Hematopoietic multipotent progenitor cell treated with erythropoietin and hydrocortisone succinate and interleukin-3 and kit ligand, for 15 days (in vitro differentiated cells): ENCODE measurements at regions not wholly inside any gene's neighbourhood (a gene's known extent, or its start where the extent isn't known, plus 50 kb on each side); places are given as distances from the start of the nearest gene placed in this dataset.
"Not testable (repeated sequence)": the region's sequence is repeated elsewhere in the genome, so short reads cannot be mapped to it uniquely, and the experiment has no call there.

ENCODE experiments used
- DNase-seq: peaks from one replicate; pipeline ENCODE4 v3.0.0-alpha.2; 2015; ENCODE audit warnings: low spot score

- no peak for DNase-seq
These were observed 419.0 kb downstream of the DSC3 start for GRCh38 chr18:30623401-30624065.

- DNase-seq: no peak
These were observed 419.9 kb downstream of the DSC3 start for GRCh38 chr18:30622635-30623034.

GRCh38 chr18:30622104-30622503, 420.4 kb downstream of the DSC3 start:
- DNase-seq: no peak

DNA sequence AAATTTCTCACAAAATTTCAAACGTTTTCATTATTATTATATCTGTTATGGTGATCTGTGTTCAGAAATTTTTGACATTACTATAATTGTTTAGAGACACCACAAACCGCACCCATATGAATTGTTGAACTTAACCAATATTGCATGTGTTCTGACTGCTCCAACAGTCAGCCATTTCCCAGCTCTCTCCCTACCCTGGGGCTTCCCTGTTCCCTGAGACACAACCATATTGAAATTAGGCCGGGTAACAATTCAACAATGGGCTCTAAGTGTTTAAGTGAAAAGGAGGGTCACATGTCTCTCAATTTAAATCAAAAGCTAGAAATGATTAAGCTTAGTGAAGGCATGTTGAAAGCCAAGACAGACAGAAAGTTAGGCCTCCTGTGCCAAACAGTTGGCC, 424.0 kb downstream of the DSC3 start:
- DNase-seq: no peak

- DNase-seq: no peak
These were observed 426.1 kb downstream of the DSC3 start for GRCh38 chr18:30616414-30616813.

DNA sequence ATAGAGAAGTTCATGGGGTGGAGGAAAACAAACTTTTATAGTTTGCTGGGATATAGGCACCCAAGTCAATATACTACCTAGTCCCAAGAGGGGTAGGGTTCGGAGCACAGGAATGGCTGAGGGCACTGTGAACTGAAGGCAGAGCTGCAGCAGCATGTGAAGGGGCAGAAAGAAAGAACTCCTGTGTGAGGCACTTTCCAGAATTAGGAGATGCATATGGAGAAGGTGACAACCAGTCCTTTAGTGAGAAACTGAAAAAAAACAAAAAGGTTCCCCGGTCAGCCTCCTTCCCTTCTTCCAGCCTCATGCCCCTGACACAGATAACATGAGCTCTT, 429.1 kb downstream of the DSC3 start:
- no peak for DNase-seq

DNA sequence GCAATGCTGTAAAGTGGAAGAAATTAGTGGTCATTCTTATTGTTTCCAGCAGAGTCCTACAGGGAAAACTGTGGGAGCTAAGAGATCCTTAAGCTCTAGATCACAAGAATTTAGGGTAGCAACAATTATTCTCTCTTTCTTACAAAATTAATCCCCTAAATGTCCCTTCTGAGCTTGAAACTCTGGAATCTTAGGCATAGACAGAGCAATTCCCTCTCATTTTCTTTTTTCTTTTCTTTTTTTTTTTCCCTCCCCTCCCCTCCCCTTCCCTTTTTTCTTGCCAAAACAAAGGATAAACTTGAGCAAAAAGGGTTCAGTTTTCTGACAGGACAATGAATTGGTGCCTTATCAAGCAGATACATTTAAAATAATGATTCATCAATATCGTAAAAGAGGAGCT, 441.0 kb downstream of the DSC3 start:
- no peak for DNase-seq

GRCh38 chr18:30597202-30597601, 445.3 kb downstream of the DSC3 start:
- DNase-seq: no peak

GRCh38 chr18:30596635-30597034, 445.9 kb downstream of the DSC3 start:
- DNase-seq: no peak

- DNase-seq: no peak
These were observed 446.6 kb downstream of the DSC3 start for GRCh38 chr18:30595942-30596341.

DNA sequence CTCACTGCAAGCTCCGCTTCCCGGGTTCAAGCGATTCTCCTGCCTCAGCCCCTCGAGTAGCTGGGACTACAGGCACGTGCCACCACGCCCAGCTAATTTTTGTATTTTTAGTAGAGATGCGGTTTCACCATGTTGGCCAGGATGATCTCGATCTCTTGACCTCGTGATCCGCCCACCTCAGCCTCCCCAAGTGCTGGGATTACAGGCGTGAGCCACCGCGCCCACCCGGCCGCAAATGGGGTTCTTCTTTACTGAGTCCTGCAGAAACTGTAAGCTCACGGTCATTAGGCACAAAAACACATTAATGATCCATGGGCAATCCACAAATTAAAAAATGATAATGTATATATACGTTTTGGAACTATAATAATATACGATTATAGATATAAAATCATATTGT, 447.6 kb downstream of the DSC3 start:
- not testable (repeated sequence) for DNase-seq

GRCh38 chr18:30591462-30591861, 451.1 kb downstream of the DSC3 start:
- no peak for DNase-seq

DNA sequence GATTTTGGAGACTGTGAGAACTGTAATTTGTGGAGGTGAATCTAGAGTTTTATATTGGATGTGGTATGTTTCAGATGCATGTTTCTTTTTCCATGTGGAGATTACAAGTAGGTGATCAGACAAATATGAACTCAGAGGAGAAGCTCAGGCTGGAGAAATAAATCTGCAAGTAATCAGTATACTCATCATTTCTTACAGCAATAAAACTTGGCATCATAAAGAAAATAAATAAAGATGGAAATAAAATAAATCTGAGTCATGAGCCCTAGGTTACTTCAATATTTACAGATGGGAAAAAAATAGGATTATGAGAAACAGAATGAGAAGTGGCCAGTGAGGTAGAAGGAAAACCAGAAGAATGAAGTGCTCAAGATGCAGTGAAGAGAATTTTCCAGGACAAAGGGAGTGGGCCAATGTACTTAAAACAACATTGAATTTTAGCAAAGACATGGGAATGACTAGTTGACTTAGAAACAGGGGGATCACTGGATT, 453.8 kb downstream of the DSC3 start:
- no peak for DNase-seq

DNA sequence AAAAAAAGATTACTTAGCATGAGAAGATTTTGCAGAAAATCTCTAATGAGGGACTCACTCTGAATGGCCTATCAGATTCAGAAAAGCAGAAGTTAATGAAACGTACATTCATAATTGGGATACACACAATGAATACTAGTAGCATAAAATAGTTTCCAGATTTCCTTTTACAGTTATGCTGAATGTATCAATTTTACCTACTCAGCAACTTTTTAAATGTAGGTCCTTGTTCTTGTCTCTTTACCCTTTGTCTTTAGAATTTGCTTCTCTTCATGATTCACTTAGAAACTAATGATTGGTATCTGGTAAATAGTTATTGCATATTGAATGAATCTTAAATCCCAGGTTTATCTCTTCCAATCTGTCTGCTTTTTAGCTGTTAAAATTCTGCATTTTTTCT, 458.8 kb downstream of the DSC3 start:
- no peak for DNase-seq

DNA sequence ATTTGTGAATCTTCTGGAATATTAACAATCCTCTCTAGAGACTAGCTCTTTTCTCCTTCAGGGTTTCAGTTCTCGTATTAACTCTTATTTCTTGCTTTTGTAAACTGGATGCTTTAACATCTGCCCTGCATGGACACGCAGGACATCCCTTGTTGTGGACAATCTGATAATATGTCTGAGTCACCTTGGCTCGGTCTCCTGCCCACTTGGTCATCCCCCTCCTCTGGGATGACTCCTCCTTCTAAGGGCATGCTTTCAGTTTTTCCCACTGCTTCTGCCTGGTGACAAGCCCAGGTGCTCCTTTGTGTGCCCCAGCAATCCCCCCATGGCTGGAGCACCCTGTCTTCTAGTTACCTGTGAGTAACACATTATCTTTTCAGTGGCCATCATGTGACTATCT, 460.5 kb downstream of the DSC3 start:
- DNase-seq: no peak

DNA sequence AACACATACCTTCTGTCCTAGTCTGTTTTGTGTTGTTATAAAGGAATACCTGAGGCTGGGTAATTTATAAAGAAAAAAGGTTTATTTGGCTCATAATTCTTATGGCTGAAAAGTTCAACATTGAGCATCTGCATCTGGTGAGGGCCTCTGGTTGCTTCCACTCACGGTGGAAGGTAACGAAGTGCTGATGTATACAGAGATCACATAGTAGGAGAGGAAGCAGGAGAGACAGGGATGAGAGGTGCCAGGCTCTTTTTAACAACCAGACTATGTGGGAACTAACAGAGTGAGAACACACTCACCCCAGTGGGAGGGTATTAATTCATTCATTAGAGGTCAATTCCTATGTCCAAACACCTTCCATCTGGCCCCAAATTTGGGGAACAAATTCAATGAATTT, 463.8 kb downstream of the DSC3 start:
- DNase-seq: no peak

DNA sequence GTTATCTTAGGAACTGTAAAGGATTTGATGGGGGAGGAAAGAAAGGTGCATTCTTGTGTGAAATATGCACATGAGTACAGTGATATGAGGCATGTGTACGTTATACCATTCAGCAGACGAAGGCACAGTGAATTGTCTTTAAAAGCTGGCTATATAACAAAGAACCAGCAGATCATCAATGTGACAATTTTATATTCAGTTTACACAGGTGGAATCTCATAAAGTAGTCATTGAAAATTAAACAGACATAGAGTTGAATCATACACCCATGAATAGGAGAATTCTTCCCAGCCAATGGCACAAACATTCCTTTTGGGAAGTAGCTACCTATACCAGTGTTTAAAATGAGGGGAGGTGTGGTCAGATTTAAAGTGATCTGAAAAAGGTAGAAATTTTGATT, 470.3 kb downstream of the DSC3 start:
- no peak for DNase-seq

DNA sequence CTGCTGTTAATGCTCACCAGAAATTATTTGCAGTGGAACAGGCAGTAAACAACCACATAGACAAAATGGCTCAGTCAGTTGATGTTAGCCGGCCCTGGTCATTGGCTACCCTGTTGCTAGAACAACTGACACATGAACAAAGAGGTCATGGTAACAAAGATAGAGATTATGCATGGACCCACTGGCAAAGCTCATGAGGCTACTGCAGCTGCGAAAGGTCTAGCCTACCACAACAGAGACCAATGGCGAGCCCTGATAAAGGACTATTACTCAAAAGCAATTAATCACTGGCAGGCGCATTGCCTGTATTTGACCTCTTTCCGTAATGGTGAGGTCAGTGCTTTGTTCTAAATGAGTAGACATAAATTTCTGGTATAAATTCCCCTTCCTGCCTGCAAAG, 474.2 kb downstream of the DSC3 start:
- DNase-seq: no peak

DNA sequence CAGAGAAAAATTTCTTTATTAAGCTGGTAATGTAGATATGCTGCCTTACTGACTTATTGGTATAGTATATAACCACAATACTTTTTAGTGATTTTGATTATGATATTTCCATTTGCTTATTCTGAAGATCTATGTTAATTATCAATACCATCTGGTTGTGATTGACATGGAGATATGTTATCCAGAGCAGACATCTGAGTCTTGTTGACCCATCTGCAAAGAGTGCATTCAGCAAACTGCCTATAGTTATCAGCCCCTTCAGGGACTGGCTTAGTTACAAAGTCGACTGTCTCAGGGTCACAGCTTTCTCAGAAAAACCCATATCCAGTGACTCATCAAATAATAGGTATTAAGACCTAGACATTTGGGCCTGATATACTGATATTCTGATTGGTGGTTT, 475.7 kb downstream of the DSC3 start:
- DNase-seq: no peak

DNA sequence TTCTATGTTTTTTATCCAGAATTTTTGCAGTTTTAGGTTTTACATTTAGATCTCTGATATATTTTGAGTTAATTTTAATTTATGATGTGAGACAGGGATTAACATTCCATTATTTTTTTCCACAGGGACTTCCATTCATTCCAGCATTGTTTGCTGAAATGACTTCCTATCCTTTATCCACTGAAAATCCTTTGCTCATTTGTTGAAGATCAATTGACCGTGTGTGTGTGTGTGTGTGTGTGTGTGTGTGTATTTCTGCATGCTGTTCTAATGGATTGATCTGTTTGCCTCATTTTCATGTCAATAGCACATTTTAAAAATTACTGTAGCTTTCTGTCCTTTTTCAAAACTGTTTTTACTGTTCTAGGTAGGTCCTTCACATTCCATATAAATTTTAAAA, 480.3 kb downstream of the DSC3 start:
- DNase-seq: no peak

GRCh38 chr18:30556112-30556511, 486.4 kb downstream of the DSC3 start:
- DNase-seq: no peak

- DNase-seq: no peak
These were observed 497.1 kb downstream of the DSC3 start for GRCh38 chr18:30545393-30545792.

GRCh38 chr18:30544141-30544540, 498.4 kb downstream of the DSC3 start:
- no peak for DNase-seq

GRCh38 chr18:30533716-30534115, 508.8 kb downstream of the DSC3 start:
- DNase-seq: no peak

DNA sequence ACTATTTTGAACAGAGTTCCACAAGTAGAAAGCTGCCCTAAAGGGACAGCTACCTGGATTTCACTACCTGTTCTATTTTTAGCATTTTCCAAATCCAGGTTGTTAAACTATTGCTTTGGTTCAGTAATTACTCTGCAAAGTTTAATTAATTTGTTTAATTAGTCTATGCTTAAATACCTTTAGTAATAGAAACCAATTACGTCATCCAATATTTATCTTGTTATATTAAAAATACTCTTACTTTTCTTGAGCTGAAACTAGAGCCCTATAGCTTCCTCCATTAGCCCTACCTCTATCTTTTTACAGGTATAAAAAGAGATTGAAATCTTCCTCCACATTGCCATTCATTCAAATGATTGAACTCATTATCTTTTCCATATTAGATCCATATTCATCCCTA, 514.6 kb downstream of the DSC3 start:
- no peak for DNase-seq
